Liver (tissue), 3 donors: ENCODE measurements at regions not wholly inside any gene's neighbourhood (a gene's known extent, or its start where the extent isn't known, plus 50 kb on each side); places are given as distances from the start of the nearest gene placed in this dataset.

Experiments used
- FOXA2 ChIP-seq: IDR thresholded peaks from 2 replicates; pipeline ENCODE4 v1.6.1; 2016; ENCODE audit warnings: antibody characterized with exemption
- SP1 ChIP-seq: IDR thresholded peaks from 2 replicates; pipeline ENCODE4 v1.6.1; 2018; ENCODE audit warnings: antibody characterized with exemption, mild to moderate bottlenecking
- TAF1 ChIP-seq: conservative IDR thresholded peaks from 2 replicates; pipeline ENCODE4 v1.6.1; 2016; ENCODE audit warnings: antibody characterized with exemption, mild to moderate bottlenecking
- TF ChIP-seq, protein P1 (sequence below): fragments of 150-350 bp; IDR thresholded peaks from 2 replicates; pipeline ENCODE4 v1.5.1; 2017; ENCODE audit warnings: improper control_type of control experiment, low read depth, low read length; ENCODE audit not compliant: missing input control
- donor health status: healthy.
- donor health status: healthy.

DNA sequence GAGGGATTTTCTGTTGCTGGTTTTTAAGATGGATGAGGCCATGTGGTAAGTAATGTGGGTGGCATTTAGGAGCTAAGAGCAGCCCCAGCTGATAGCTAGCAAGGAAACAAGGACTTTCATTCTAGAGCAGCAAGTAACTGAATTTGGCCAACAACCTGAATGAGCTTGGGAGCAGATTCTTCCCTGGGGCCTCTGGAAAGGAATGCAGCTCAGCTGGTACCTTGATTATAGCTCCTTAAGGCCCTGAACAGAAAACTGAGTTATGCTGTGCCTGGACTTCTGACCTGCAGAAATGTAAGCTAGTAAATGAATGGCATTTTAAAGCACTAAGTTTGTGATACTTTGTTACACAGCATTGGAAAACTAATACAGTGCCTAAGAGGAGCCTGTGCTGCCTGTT lies 565.5 kb downstream of the PDCD6IP start:
- TF ChIP-seq, protein P1, sequence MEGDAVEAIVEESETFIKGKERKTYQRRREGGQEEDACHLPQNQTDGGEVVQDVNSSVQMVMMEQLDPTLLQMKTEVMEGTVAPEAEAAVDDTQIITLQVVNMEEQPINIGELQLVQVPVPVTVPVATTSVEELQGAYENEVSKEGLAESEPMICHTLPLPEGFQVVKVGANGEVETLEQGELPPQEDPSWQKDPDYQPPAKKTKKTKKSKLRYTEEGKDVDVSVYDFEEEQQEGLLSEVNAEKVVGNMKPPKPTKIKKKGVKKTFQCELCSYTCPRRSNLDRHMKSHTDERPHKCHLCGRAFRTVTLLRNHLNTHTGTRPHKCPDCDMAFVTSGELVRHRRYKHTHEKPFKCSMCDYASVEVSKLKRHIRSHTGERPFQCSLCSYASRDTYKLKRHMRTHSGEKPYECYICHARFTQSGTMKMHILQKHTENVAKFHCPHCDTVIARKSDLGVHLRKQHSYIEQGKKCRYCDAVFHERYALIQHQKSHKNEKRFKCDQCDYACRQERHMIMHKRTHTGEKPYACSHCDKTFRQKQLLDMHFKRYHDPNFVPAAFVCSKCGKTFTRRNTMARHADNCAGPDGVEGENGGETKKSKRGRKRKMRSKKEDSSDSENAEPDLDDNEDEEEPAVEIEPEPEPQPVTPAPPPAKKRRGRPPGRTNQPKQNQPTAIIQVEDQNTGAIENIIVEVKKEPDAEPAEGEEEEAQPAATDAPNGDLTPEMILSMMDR, result no peak
- TF ChIP-seq TAF1 (no peak), SP1 (no peak), FOXA2 (no peak)
